Transverse colon (tissue), 4 donors: ENCODE measurements at regions not wholly inside any gene's neighbourhood (a gene's known extent, or its start where the extent isn't known, plus 50 kb on each side); places are given as distances from the start of the nearest gene placed in this dataset.

ENCODE experiments used
- DNase-seq: peaks from one replicate; pipeline ENCODE4 v3.0.0-alpha.2; 2019
- H3K27ac ChIP-seq, 4 donors: fragments of 200-600 bp; sonication (generic); 2 replicates each; pipeline ENCODE4 v1.5.1; 2016 to 2018; ENCODE audit warnings: inconsistent platforms in 4 of 4
- H3K27me3 ChIP-seq: fragments of 200-600 bp; sonication (generic); 2 replicates; pipeline ENCODE4 v1.5.1; 2017; ENCODE audit warnings: inconsistent platforms
- H3K36me3 ChIP-seq, 4 donors: fragments of 200-600 bp; sonication (generic); 2 replicates each; pipeline ENCODE4 v1.5.1; 2017 to 2019; ENCODE audit warnings: inconsistent platforms in 4 of 4
- H3K4me1 ChIP-seq, 4 donors: fragments of 200-600 bp; sonication (generic); 2 replicates each; pipeline ENCODE4 v1.5.1; 2017 to 2020; ENCODE audit warnings: inconsistent platforms in 4 of 4
- H3K4me3 ChIP-seq, 4 donors: fragments of 200-600 bp; sonication (generic); 1 replicate in 1 of 4; 2 replicates in 3 of 4; pipeline versions ENCODE4 v1.5.1 to v1.6.1; 2017 to 2019; ENCODE audit warnings: inconsistent platforms in 4 of 4
- H3K9me3 ChIP-seq, 2 donors: fragments of 200-600 bp; sonication (generic); 2 replicates each; pipeline ENCODE4 v1.5.1; 2017 to 2019; ENCODE audit warnings: inconsistent platforms in 2 of 2
- EP300 ChIP-seq: sonication (generic); formaldehyde crosslinking; IDR thresholded peaks from one replicate; pipeline ENCODE4 v1.6.1; 2017; ENCODE audit warnings: antibody characterized with exemption, low read depth
- POLR2A ChIP-seq: fragments of 450-650 bp; IDR thresholded peaks from one replicate; pipeline ENCODE4 v1.6.1; 2016; ENCODE audit warnings: antibody characterized with exemption, mild to moderate bottlenecking, moderate library complexity
- POLR2AphosphoS5 ChIP-seq, 3 donors: sonication (generic); formaldehyde crosslinking; IDR thresholded peaks; one replicate each; pipeline ENCODE4 v1.6.1; 2016; ENCODE audit warnings: antibody characterized with exemption in 3 of 3
- WGBS, 2 donors: methylation state at CpG; one replicate each; pipeline ENCODE4 v1.1.5; 2018; ENCODE audit warnings: low coverage in 1 of 2; 5-methylcytosine and 5-hydroxymethylcytosine counted together
- in situ Hi-C, 4 donors: fragments of 200-750 bp; cut with MboI; loops; one replicate each; pipeline versions ENCODE4 v1.15.0 to v1.15.1; 2017; ENCODE audit warnings: low sequenced_read_pairs in 3 of 4, low pct_ligation_motif_present in 1 of 4, low pct_unique_long_range_greater_than_20kb in 1 of 4
- intact Hi-C: fragments of 100-400 bp; cut with DNase I; formaldehyde crosslinking; loops from one replicate; pipeline ENCODE4 v1.15.1; 2023; ENCODE audit warnings: low total_unique reads
- TF ChIP-seq, protein P1 (sequence below), 5 experiments: fragments of 200-600 bp in 3 of 5; fragments of 450-650 bp in 2 of 5; sonication (generic) in 3 of 5; IDR thresholded peaks; 1 replicate in 2 of 5; 2 replicates in 3 of 5; pipeline ENCODE4 v1.5.1; 2016 to 2017; ENCODE audit warnings: antibody characterized with exemption in 5 of 5, inconsistent platforms in 3 of 5, mild to moderate bottlenecking in 2 of 5, moderate library complexity in 1 of 5

GRCh38 chr5:45062044-45062443 is 253.3 kb downstream of the MRPS30 start:
- DNase-seq = no peak
- H3K27ac ChIP-seq = no peak overlapping the region
- H3K36me3 ChIP-seq = no peaks in the 10 kb centered on the region
- no peaks in the 10 kb centered on the region for H3K27me3 ChIP-seq
- TF ChIP-seq POLR2A (no peak), EP300 (no peak)
- H3K9me3 ChIP-seq = no peaks in the 10 kb centered on the region
- in situ Hi-C loops (loop anchor here in 1 of 4 donors (25.0 kb wide), 1 partner anchor 450 kb away; no protein-coding TSS in a partner anchor), intact Hi-C loops (no loop called here)
- H3K4me3 ChIP-seq = no peak overlapping the region
- H3K4me1 ChIP-seq = no peaks in the 10 kb centered on the region

DNA sequence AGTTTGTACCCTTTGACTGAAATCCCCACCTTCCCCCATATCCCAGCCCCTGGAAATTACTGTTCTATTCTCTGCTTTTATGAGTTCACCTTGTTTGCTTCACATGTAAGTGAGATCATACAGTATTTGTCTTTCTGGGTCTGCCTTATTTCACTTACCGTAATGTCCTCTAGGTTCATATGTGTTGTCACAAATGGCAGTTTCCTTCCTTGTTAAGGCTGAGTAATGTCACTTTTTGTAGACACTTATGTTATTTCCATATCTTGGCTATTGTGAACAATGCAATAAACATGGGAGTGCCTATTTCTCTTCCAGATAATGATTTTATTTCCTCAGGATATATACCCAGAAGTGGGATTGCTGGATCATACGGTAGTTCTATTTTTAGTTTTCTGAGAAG is 272.3 kb downstream of the MRPS30 start:
- H3K36me3 ChIP-seq = no peaks in the 10 kb centered on the region
- TF ChIP-seq EP300 (no peak), POLR2A (no peak), POLR2AphosphoS5 (IDR thresholded peaks at IDR 0.05) (no peak)
- TF ChIP-seq, protein P1, sequence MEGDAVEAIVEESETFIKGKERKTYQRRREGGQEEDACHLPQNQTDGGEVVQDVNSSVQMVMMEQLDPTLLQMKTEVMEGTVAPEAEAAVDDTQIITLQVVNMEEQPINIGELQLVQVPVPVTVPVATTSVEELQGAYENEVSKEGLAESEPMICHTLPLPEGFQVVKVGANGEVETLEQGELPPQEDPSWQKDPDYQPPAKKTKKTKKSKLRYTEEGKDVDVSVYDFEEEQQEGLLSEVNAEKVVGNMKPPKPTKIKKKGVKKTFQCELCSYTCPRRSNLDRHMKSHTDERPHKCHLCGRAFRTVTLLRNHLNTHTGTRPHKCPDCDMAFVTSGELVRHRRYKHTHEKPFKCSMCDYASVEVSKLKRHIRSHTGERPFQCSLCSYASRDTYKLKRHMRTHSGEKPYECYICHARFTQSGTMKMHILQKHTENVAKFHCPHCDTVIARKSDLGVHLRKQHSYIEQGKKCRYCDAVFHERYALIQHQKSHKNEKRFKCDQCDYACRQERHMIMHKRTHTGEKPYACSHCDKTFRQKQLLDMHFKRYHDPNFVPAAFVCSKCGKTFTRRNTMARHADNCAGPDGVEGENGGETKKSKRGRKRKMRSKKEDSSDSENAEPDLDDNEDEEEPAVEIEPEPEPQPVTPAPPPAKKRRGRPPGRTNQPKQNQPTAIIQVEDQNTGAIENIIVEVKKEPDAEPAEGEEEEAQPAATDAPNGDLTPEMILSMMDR (IDR thresholded peaks at IDR 0.05) = no peak
- intact Hi-C loops = no loop called here
- H3K4me3 ChIP-seq = no peak overlapping the region
- no peaks in the 10 kb centered on the region for H3K27me3 ChIP-seq
- in situ Hi-C loops = no loop called here
- H3K27ac ChIP-seq = no peak overlapping the region
- 51 to 55% methylated on average over 2 of the region's 2 CpGs for WGBS, 2 donors
- H3K9me3 ChIP-seq = no peaks in the 10 kb centered on the region
- DNase-seq = no peak
- H3K4me1 ChIP-seq = no peaks in the 10 kb centered on the region

DNA sequence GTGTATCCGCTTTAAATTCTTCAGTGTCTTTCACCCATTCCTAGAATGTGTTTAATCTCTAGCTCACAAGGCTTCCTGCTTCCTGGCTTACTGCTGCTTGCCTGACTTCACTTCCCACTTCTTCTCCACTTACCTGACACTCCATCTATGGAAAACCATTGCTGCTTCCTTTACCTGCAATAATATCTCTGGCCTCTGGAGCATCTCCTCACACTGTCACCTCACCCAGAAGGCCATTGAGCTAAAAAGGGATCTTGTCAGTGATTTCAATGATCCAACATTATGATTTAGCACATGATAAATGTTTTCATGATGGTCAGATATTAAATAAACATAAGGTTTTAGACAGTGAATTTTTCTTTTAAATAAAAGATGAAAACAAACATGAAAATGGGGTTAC is 281.1 kb downstream of the MRPS30 start:
- no peak for DNase-seq
- WGBS, 2 donors = 92 to 100% methylated on average over 1 of the region's 1 CpG

GRCh38 chr5:45093377-45093776 is 284.6 kb downstream of the MRPS30 start:
- WGBS, 2 donors = 55 to 83% methylated on average over 1 of the region's 1 CpG
- Histone ChIP-seq H3K4me3 (no peak overlapping the region), H3K9me3 (no peaks in the 10 kb centered on the region), H3K4me1 (no peaks in the 10 kb centered on the region), H3K27me3 (no peaks in the 10 kb centered on the region), H3K27ac (no peak overlapping the region), H3K36me3 (no peaks in the 10 kb centered on the region)
- TF ChIP-seq POLR2A (no peak), POLR2AphosphoS5 (IDR thresholded peaks at IDR 0.05) (no peak), EP300 (no peak)
- TF ChIP-seq, protein P1 (IDR thresholded peaks at IDR 0.05) = no peak
- DNase-seq = no peak
- in situ Hi-C loops = no loop called here
- intact Hi-C loops = no loop called here

More for the DNA sequence above, 281.1 kb downstream of the MRPS30 start:
- intact Hi-C loops (no loop called here), in situ Hi-C loops (no loop called here)
- no peak for TF ChIP-seq EP300
- TF ChIP-seq, protein P1 (IDR thresholded peaks at IDR 0.05) = no peak
- H3K4me1 ChIP-seq = no peaks in the 10 kb centered on the region
- H3K27me3 ChIP-seq = no peaks in the 10 kb centered on the region
- no peak overlapping the region for H3K4me3 ChIP-seq
- H3K36me3 ChIP-seq = no peaks in the 10 kb centered on the region
- no peak overlapping the region for H3K27ac ChIP-seq
- H3K9me3 ChIP-seq = no peaks in the 10 kb centered on the region

GRCh38 chr5:45094876-45095440 is 286.2 kb downstream of the MRPS30 start:
- H3K27ac ChIP-seq = no peak overlapping the region
- 9 to 28% methylated on average over 4 of the region's 4 CpGs for WGBS, 2 donors
- H3K4me3 ChIP-seq = no peak overlapping the region
- H3K9me3 ChIP-seq = no peaks in the 10 kb centered on the region
- in situ Hi-C loops = no loop called here
- no peaks in the 10 kb centered on the region for H3K36me3 ChIP-seq
- no peaks in the 10 kb centered on the region for H3K4me1 ChIP-seq
- no peak for DNase-seq
- H3K27me3 ChIP-seq = no peaks in the 10 kb centered on the region
- TF ChIP-seq, protein P1 (IDR thresholded peaks at IDR 0.05) = no peak
- no peak for TF ChIP-seq POLR2AphosphoS5 (IDR thresholded peaks at IDR 0.05)
- no peak for TF ChIP-seq POLR2A
- TF ChIP-seq EP300 = no peak
- intact Hi-C loops = no loop called here
